ENCODE measurements at regions not wholly inside any gene's neighbourhood (a gene's known extent, or its start where the extent isn't known, plus 50 kb on each side); places are given as distances from the start of the nearest gene placed in this dataset.
A peak's percentile ranks its signal among the peaks of the same experiment; 100 is the strongest.
"Not testable (repeated sequence)": the region's sequence is repeated elsewhere in the genome, so short reads cannot be mapped to it uniquely, and the experiment has no call there.

DNA sequence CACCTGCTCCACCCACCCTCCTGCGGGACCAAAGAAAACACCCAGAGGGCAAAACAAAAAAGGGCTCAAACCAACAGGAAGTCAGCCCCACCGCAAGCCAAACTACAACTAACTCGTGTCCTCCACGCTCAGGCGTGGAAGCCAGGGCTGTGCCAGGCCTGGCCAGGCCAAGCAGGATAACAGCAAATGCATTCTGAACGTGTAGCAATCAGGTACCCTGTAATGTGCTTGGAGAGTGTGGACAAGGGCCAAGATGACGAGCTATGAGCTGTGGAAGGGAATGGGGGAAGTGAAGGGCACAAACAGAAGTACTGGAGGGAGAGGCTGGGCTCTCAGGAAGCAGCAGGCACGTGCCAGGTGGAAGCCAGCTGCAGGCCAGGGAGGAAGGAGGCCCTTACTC is 528.6 kb downstream of the TP53TG3F start:
- H3K9me3 ChIP-seq (ENCODE audit: insufficient read depth, low read depth); H3K36me3 ChIP-seq (ENCODE audit: low read depth); H3K27ac ChIP-seq; H3F3A ChIP-seq (ENCODE audit: insufficient read depth, low read depth); H2AFZ ChIP-seq; H3K27me3 ChIP-seq (ENCODE audit: insufficient read depth, low read depth); H3K9me2 ChIP-seq (ENCODE audit: insufficient read depth); H3K79me2 ChIP-seq (ENCODE audit: low read depth); H3K4me1 ChIP-seq (replicated peaks; ENCODE audit: insufficient read depth); H3K4me3 ChIP-seq; DNase-seq; H4K20me1 ChIP-seq (ENCODE audit: insufficient read depth); BruUV-seq (replicated peaks); CTCF ChIA-PET; POLR2A ChIA-PET (ENCODE audit: unreplicated experiment); intact Hi-C loops (cut with micrococcal nuclease; ENCODE audit: unreplicated experiment); H3K4me2 ChIP-seq: not testable (repeated sequence)

GRCh38 chr16:33990488-33990887 is 531.1 kb downstream of the TP53TG3F start:
- H3K4me3 ChIP-seq; H2AFZ ChIP-seq; H3K4me1 ChIP-seq (replicated peaks; ENCODE audit: insufficient read depth); H3K36me3 ChIP-seq (ENCODE audit: low read depth); H3K27ac ChIP-seq; DNase-seq; H3K9me3 ChIP-seq (ENCODE audit: insufficient read depth, low read depth); H3K27me3 ChIP-seq (ENCODE audit: insufficient read depth, low read depth); H3K4me2 ChIP-seq; H3F3A ChIP-seq (ENCODE audit: insufficient read depth, low read depth); H3K9me2 ChIP-seq (ENCODE audit: insufficient read depth); CTCF ChIA-PET; POLR2A ChIA-PET (ENCODE audit: unreplicated experiment); H4K20me1 ChIP-seq (ENCODE audit: insufficient read depth); H3K79me2 ChIP-seq (ENCODE audit: low read depth); intact Hi-C loops (cut with micrococcal nuclease; ENCODE audit: unreplicated experiment); BruUV-seq (replicated peaks): not testable (repeated sequence)

DNA sequence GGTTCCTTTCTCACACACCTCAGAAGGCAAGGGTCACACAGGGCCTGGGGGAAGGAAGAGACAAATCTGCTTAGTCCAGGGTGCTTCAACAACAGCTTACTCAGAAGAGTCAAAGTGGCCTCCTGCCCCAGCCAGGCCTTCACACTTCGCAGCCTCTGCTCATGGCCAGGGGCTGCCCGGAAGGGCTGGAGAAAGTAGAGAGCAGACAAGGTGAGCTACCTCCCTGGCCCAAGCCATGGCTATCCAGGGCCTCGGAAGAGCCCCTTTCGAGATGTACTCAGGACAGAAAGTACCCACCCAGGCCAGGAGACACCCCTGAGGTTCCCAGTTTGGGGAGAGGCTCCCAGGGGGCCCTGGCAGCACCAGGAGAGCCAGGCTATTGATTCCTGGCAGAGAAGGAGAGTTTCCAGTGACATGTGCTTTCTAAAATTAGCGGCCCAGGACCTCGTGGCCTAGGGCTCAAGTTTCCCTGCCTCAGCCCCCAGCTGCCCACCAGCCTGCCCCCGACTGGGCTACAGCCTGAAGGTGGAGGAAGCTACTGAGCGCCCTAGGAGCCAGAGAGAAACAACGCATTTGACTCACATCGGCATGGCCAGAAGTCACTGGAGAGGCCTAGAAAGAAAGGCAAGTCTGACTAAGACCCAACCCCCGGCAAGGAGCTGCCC is 533.2 kb downstream of the TP53TG3F start:
- DNase-seq, result peak in 1 of 2 experiments; percentile 12
- H3K9me3 ChIP-seq (ENCODE audit: insufficient read depth, low read depth); H4K20me1 ChIP-seq (ENCODE audit: insufficient read depth); H3K27me3 ChIP-seq (ENCODE audit: insufficient read depth, low read depth); H3K4me3 ChIP-seq; H3K4me2 ChIP-seq; H3K79me2 ChIP-seq (ENCODE audit: low read depth); H3K27ac ChIP-seq; CTCF ChIA-PET; H3K9me2 ChIP-seq (ENCODE audit: insufficient read depth); H3K36me3 ChIP-seq (ENCODE audit: low read depth); POLR2A ChIA-PET (ENCODE audit: unreplicated experiment); BruUV-seq (replicated peaks); H3F3A ChIP-seq (ENCODE audit: insufficient read depth, low read depth); H2AFZ ChIP-seq; H3K4me1 ChIP-seq (replicated peaks; ENCODE audit: insufficient read depth); intact Hi-C loops (cut with micrococcal nuclease; ENCODE audit: unreplicated experiment): not testable (repeated sequence)

DNA sequence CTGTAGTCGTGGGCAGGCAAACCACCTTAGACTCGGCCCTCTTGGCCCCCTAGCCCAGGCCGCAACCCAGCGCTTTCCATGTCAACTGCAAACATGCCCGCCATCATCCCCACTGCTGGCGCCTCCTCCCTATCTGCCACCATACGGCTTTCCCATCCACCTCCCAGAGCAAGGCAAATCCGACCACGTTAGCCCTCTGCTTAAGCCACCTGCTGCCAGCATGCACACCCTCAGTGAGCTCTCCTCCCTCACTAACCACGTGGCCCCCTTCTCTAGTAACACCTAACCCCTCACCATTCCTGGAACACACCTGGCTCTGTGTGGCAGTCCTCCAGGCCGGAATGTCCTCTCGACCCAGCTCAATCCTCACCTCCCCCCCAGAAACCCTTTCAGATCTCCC is 534.8 kb downstream of the TP53TG3F start:
- H3K27ac ChIP-seq; BruUV-seq (replicated peaks); H3K79me2 ChIP-seq (ENCODE audit: low read depth); H3K36me3 ChIP-seq (ENCODE audit: low read depth); H3K4me2 ChIP-seq; H3K9me2 ChIP-seq (ENCODE audit: insufficient read depth); H3K4me3 ChIP-seq; DNase-seq; H2AFZ ChIP-seq; H3K27me3 ChIP-seq (ENCODE audit: insufficient read depth, low read depth); H3K9me3 ChIP-seq (ENCODE audit: insufficient read depth, low read depth); intact Hi-C loops (cut with micrococcal nuclease; ENCODE audit: unreplicated experiment); CTCF ChIA-PET; POLR2A ChIA-PET (ENCODE audit: unreplicated experiment); H3F3A ChIP-seq (ENCODE audit: insufficient read depth, low read depth); H3K4me1 ChIP-seq (replicated peaks; ENCODE audit: insufficient read depth); H4K20me1 ChIP-seq (ENCODE audit: insufficient read depth): not testable (repeated sequence)

- H3K4me1 ChIP-seq (replicated peaks; ENCODE audit: insufficient read depth); CTCF ChIA-PET; BruUV-seq (replicated peaks); H3K4me3 ChIP-seq; H4K20me1 ChIP-seq (ENCODE audit: insufficient read depth); H3K9me3 ChIP-seq (ENCODE audit: insufficient read depth, low read depth); H3K9me2 ChIP-seq (ENCODE audit: insufficient read depth); H3F3A ChIP-seq (ENCODE audit: insufficient read depth, low read depth); H3K36me3 ChIP-seq (ENCODE audit: low read depth); H3K4me2 ChIP-seq; H3K27me3 ChIP-seq (ENCODE audit: insufficient read depth, low read depth); H2AFZ ChIP-seq; H3K79me2 ChIP-seq (ENCODE audit: low read depth); intact Hi-C loops (cut with micrococcal nuclease; ENCODE audit: unreplicated experiment); H3K27ac ChIP-seq; POLR2A ChIA-PET (ENCODE audit: unreplicated experiment): not testable (repeated sequence)
- peak; percentile 9 to 25 for DNase-seq
These were observed 536.5 kb downstream of the TP53TG3F start for GRCh38 chr16:33995821-33996372.

- H4K20me1 ChIP-seq (ENCODE audit: insufficient read depth); H3K4me2 ChIP-seq; H3K9me3 ChIP-seq (ENCODE audit: insufficient read depth, low read depth); H3K9me2 ChIP-seq (ENCODE audit: insufficient read depth); CTCF ChIA-PET; H3K36me3 ChIP-seq (ENCODE audit: low read depth); POLR2A ChIA-PET (ENCODE audit: unreplicated experiment); H3F3A ChIP-seq (ENCODE audit: insufficient read depth, low read depth); H3K27me3 ChIP-seq (ENCODE audit: insufficient read depth, low read depth); DNase-seq; H3K4me3 ChIP-seq; H3K4me1 ChIP-seq (replicated peaks; ENCODE audit: insufficient read depth); intact Hi-C loops (cut with micrococcal nuclease; ENCODE audit: unreplicated experiment); BruUV-seq (replicated peaks); H2AFZ ChIP-seq; H3K27ac ChIP-seq; H3K79me2 ChIP-seq (ENCODE audit: low read depth): not testable (repeated sequence)
These were observed 541.8 kb downstream of the TP53TG3F start for GRCh38 chr16:34001184-34001583.

DNA sequence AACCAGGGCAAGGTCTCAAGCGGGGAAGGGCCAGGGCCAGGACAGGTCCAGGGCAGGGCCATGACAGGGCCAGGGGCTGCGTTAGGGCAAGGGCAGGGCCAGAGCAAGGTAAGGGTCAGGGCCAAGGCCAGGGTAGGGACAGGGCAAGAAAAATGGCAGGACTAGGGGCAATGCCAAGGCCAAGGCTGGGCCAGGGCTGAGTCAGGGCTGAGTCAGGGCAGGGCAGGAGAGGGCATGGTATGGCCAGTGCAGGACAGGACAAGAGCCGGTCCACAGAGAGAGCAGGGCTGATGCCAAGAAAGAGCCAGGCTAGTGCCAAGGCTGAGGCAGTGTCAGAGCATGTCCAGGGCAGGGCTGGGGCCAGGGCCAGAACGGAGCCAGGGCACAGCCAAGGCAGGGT is 542.5 kb downstream of the TP53TG3F start:
- H3K27me3 ChIP-seq (ENCODE audit: insufficient read depth, low read depth); H3K9me2 ChIP-seq (ENCODE audit: insufficient read depth); CTCF ChIA-PET; H3K4me1 ChIP-seq (replicated peaks; ENCODE audit: insufficient read depth); H3F3A ChIP-seq (ENCODE audit: insufficient read depth, low read depth); POLR2A ChIA-PET (ENCODE audit: unreplicated experiment); BruUV-seq (replicated peaks); DNase-seq; H3K4me2 ChIP-seq; H3K27ac ChIP-seq; H3K4me3 ChIP-seq; H3K79me2 ChIP-seq (ENCODE audit: low read depth); H4K20me1 ChIP-seq (ENCODE audit: insufficient read depth); intact Hi-C loops (cut with micrococcal nuclease; ENCODE audit: unreplicated experiment); H3K9me3 ChIP-seq (ENCODE audit: insufficient read depth, low read depth); H2AFZ ChIP-seq; H3K36me3 ChIP-seq (ENCODE audit: low read depth): not testable (repeated sequence)
